ENCODE measurements at regions not wholly inside any gene's neighbourhood (a gene's known extent, or its start where the extent isn't known, plus 50 kb on each side); places are given as distances from the start of the nearest gene placed in this dataset.

- no peak for TF ChIP-seq CTCF (IDR thresholded peaks at IDR 0.05)
- no peak for TF ChIP-seq POLR2A (IDR thresholded peaks at IDR 0.05)
These were observed 355.6 kb upstream of the THRB start for GRCh38 chr3:24850245-24850644.
